H7 (cell line): ENCODE measurements at regions not wholly inside any gene's neighbourhood (a gene's known extent, or its start where the extent isn't known, plus 50 kb on each side); places are given as distances from the start of the nearest gene placed in this dataset.

ENCODE experiments used
- DNase-seq: peaks from one replicate; pipeline ENCODE4 v3.0.0; 2012
- H3K27me3 ChIP-seq: 2 replicates; pipeline ENCODE4 v1.6.0; 2011; ENCODE audit warnings: mild to moderate bottlenecking, low read length; ENCODE audit not compliant: control insufficient read depth, insufficient read depth
- H3K36me3 ChIP-seq: replicated peaks from 2 replicates; pipeline ENCODE4 v1.5.1; 2011; ENCODE audit warnings: low read length; ENCODE audit not compliant: control insufficient read depth, insufficient read depth
- H3K4me3 ChIP-seq: 2 replicates; pipeline ENCODE4 v1.5.1; 2011; ENCODE audit warnings: low read depth, mild to moderate bottlenecking, control low read depth, low read length, moderate library complexity; ENCODE audit not compliant: insufficient read depth

DNA sequence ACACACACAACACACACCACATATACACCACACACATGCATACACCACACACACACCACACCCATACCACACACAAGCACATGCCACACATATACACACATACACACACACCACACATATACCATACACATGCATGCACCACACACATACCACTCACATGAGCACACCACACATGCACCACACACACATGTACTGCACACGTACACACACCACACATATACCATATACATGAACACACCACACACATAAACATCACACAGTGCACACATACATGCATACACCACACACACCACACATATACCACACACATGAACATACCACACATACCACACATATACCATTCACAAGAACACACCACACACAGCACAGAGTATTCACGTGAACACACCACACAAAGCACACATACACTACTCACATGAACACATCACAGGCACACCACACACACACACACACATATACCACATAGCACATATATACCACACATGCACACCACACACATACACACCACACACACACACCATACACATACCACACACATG, 219.9 kb upstream of the RAB6C start:
- Histone ChIP-seq H3K36me3 (no peaks in the 10 kb centered on the region), H3K27me3 (no peaks in the 10 kb centered on the region), H3K4me3 (no peak overlapping the region)
- DNase-seq: no peak

DNA sequence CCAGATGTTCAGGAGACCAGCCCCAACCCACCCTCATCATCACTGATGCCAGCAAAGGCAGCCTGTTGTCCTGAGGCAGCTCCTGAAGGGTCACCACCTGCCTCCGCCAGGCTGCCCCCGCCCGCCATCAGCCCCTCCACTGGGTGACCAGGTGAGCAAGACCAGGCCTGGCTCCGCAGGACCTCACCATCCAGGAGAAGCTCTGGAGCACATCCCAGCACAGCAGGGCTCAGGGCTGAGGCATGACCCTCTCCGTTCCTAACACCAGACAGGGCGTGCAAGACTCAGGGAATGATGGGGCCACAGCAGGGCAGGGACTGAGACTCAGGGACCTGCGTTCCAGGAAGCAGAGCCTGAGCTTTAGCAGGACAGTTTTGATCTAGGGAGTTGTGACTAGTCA, 218.8 kb upstream of the RAB6C start:
- DNase-seq: peak; percentile 27
- no peaks in the 10 kb centered on the region for H3K27me3 ChIP-seq
- no peak overlapping the region for H3K4me3 ChIP-seq
- H3K36me3 ChIP-seq: no peaks in the 10 kb centered on the region

DNA sequence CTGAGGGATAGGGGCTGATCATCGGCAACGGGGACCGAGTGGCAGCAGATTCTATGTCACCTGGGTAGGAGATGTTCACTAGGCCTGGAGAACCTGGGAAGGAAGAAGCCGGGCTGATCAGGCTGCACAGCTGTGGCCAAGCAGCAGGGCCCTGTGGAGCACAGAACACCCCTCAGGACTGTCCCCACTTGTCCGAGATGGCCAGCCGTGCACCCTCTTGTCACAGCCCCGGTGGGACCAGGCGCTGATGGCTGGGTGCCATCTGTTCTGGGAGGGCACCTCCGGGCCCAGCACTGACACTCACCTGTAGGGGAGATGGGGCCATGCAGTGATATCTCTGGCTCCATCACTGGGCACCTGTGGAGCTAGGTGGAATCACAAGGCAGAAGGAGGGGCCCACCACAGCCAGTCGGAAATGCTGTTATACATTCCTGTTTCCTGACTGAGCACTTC, 217.9 kb upstream of the RAB6C start:
- DNase-seq: peak; percentile 23
- H3K36me3 ChIP-seq: no peaks in the 10 kb centered on the region
- no peaks in the 10 kb centered on the region for H3K27me3 ChIP-seq
- no peak overlapping the region for H3K4me3 ChIP-seq

DNA sequence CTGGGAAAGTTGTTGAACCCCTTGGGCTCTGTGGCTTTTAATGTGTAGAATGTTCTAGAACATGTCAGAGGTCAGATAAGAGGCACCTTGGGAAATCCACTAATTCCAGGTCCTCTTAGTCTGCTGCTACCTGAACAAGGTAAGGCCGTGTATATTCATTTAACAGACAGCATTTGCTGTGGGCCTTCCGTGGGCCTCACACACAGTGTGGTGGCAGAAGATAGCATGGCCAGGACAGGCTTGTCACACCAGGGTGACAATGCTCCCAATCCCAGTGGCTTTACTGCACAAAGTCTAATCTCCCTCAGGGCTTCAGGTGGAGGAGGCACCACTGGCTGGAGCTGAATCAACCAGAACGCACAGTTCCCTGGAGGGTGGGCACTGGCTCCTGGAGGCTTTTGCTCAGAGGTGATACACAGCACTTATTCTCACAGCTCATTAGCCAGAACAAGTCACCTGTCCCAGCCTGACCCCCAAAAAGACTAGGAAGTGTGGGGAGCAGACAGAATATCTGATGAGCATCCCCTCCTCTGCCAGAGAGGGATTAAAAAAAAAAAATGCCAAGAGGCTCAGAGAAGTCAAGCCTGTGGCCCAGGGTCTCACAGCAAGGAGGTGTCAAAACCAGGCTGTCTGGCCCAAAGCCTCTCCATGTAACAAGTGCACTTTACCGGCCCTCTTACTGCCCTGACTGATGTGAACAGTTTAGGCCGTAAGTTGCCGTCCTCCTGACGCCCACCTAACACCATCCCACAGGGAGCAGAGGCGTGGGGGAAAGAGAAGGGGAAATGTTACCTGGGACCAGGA, 216.9 kb upstream of the RAB6C start:
- DNase-seq: peak; percentile 13

DNA sequence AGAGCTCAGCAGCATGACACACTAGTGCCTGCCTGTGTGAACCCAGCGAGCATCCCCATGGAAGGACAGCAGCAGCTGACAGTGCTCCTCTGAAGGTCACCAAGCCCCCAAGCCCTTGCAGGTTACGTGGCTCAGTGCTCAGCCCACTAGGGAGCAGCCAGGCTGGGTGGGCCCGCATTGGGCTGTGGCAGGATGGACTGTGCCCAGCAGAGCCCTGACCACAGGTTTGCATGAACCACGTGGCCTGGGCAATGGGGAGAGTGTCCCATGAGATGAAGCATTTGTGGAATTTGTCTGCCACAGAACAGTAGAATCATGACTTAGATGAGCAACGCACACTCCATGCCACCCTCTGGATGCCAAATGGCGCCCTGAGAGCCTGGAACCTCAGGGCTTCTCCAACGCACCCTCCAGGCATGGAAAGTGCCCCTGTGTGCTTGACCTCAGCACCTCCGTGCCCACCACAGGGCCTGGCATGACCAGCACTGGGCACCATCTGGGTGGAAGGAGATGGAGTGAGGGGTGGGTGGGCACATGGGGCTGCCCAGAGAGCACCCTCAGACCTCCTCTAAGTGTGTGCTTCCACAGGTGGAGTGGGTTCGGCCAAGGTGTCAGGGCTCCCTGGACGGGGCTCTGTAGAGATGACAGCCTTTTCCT, 216.1 kb upstream of the RAB6C start:
- H3K4me3 ChIP-seq: no peak overlapping the region
- no peaks in the 10 kb centered on the region for H3K36me3 ChIP-seq
- no peaks in the 10 kb centered on the region for H3K27me3 ChIP-seq
- peak; percentile 20 for DNase-seq

More for the DNA sequence above, 216.9 kb upstream of the RAB6C start:
- Histone ChIP-seq H3K4me3 (no peak overlapping the region), H3K36me3 (no peaks in the 10 kb centered on the region), H3K27me3 (no peaks in the 10 kb centered on the region)

DNA sequence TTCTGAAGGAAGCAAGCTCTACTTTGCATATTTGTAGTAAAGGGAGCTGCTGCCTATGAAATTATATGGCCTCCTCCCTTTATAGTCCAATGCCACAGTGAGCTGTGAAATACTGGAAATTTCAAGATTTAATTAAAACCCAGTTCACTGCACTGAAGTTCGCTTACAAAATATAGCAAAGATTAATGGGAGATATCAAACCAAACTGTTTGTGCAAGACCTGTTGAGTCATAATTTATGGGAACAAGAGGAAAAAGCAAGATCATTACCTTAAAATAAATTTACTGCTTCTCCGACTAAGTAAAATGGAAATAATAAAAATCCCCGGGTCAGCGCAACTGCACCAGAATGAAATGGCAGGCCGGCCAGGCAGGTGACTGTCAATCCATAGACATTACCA, 215.5 kb upstream of the RAB6C start:
- Histone ChIP-seq H3K27me3 (no peaks in the 10 kb centered on the region), H3K36me3 (no peaks in the 10 kb centered on the region), H3K4me3 (no peak overlapping the region)
- DNase-seq: no peak

DNA sequence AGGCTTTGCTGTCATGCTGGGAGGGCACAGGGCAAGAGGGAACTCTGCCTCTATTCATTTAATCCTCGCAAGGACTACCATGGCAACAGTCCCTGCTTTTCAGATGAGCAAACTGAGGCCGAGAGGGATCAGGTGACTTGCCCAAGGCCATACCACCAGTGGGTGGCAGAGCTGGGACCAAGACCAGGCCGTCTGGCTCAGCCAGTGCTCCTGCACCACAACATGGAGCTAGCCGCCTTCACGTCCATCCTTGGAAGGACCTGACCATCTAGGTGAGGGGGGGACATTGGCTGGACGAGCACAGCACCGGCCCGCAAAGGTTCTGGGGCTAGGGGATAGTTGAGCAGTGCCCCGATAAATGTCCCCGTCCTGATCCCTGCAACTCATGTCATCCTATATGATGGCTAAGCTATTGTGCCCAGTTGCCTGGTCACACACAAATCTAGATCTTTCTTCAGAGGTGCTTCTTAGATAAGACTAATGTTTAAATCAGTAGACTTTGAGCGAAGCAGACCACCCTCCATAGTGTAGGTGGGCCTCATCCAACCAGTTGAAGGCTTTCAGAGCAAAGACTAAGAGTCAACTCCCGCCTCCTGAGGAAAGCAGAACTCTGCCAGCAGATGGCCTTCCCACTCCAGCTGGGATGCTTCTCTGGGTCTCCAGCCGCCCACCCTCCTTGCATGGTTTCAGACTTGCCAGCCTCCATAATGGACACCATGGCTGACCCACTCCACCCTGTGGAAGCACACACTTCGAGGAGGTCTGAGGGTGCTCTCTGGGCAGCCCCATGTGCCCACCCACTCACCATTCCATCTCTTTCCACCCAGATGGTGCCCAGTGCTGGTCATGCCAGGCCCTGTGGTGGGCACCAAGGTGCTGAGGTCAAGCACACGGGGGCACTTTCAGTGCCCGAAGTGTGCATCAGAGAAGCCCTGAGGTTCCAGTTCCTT, 214.8 kb upstream of the RAB6C start:
- no peaks in the 10 kb centered on the region for H3K36me3 ChIP-seq
- DNase-seq: peak; percentile 54
- no peaks in the 10 kb centered on the region for H3K27me3 ChIP-seq
- H3K4me3 ChIP-seq: no peak overlapping the region

DNA sequence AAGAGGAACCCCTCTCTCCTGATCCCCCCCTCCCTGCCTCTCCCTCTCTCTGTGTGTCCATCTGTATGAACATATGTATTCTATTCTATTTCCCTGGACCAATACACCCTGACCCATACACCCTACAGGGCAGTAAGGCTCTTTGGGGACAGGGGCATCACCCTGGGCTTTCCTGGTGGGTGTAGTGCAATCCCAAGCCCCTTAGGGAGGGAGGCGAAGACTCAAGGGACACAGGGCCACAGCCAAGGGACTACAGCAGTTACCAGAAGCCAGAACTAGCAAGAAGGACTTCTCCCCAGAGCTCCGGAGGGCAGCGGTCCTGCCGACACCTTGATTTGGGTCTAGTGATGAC, 214.2 kb upstream of the RAB6C start:
- H3K4me3 ChIP-seq: no peak overlapping the region
- no peaks in the 10 kb centered on the region for H3K27me3 ChIP-seq
- DNase-seq: peak; percentile 12
- H3K36me3 ChIP-seq: no peaks in the 10 kb centered on the region

DNA sequence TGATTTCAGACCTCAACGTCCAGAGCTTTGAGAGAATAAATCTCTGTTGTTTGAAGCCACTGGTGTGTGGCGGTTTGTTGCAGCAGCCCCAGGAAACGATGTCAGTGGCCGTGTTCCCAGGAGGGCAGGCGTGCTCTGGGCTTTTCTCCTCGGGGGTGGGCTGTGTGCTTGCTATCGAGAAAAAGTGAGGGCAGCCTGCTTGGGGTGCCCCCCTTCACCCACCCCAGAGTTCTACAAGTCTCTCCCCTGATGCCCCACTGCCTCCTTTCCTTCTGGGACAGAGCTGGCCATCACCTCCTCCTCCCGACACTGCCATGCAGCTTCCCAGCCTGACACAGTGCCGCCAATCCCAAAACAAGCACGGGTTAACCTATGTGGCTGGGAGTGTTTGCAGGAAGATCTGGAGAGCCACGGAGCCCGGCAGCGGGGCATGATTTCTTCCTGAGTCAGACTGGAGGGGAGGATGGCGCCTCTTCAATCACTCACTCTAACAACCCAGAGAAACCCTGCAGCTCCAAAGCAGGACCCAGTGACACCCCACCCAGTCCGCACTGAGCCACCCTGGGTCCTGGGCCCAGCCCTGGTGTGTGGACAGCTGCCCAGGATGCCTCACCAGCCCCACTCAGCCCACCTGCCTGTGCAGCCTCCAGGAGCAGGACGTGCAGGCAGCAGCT, 213.7 kb upstream of the RAB6C start:
- Histone ChIP-seq H3K36me3 (no peaks in the 10 kb centered on the region), H3K27me3 (no peaks in the 10 kb centered on the region), H3K4me3 (no peak overlapping the region)
- peak; percentile 30 for DNase-seq

DNA sequence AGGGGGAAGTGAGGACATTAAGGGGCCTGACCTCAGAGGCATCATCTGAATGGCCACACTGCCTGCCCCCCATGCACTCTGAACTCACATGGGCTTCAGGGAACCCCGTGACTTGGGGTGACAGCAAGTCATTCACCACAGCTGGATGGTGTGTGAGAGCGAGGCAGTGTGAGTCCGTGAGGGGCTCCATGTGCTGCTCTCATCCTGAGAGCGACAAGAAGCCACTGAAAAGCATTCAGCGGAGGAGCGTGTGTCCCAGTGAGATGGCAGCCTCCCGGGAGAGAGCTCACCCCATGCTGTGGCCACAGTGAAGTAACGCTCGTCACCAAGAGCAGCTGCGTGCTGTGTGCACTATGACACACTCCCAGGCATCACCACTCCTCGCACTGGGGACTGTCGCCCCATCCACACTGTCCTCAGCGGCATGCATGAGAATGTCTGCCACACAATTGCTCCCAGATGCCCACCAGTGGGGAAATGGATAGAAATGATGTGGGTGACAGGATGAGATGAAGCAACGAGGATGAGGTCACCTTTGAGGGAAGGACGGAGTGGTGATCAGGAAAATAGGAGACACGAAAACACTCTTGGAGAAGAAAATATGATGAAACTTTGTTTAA, 213.0 kb upstream of the RAB6C start:
- DNase-seq: peak; percentile 25
- Histone ChIP-seq H3K36me3 (no peaks in the 10 kb centered on the region), H3K27me3 (no peaks in the 10 kb centered on the region), H3K4me3 (no peak overlapping the region)

DNA sequence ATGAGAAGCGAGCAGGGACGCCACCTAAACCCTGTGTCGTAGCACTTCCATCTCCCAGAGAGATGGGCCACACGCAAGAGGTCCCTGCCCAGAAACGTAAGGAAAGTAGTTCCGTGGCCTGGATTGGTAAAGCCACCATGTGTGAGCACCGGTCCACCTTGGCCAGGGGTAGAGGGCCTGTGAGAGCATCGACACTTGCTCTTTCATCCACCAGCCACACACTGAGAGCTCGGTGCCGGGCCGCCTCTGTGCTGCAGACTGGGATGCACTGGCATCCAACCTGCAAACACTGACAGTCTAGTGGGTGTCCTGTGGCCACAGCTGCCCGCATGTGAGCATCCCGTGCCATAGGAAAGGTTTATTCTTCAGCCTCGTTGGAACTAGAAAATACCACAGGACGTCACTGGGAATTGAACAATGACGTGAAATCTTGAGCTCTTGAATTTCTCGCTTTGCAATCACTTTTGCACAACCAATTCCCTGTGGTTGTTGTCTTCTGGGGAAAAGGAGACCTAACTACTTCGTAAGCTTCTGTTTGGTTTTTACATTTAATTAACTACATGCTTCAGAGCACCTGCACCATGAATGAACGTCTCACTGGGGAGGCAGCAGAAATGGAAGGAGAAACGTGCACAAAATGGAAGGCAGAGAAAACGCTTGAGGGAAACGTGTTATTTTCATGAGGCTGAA, 212.0 kb upstream of the RAB6C start:
- Histone ChIP-seq H3K27me3 (no peaks in the 10 kb centered on the region), H3K36me3 (no peaks in the 10 kb centered on the region), H3K4me3 (no peak overlapping the region)
- peak; percentile 16 for DNase-seq

DNA sequence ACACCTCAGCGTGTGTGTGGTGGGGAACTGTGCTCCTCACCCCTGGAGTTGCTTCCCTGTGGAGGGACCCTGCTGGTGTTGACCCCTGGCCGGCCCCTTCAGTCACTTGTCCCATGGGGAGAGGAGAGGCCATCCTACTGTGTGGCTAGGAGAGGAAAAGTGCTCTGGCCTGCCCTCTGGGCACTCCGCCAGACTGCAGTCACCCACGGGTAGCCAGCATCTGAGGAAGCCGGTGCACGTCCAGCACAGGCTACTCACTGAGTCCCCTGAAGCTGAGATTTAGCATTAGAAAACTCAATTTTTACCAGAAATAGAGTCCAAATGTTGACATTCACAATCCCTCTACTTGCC, 211.5 kb upstream of the RAB6C start:
- Histone ChIP-seq H3K4me3 (no peak overlapping the region), H3K36me3 (no peaks in the 10 kb centered on the region), H3K27me3 (no peaks in the 10 kb centered on the region)
- DNase-seq: peak; percentile 33

DNA sequence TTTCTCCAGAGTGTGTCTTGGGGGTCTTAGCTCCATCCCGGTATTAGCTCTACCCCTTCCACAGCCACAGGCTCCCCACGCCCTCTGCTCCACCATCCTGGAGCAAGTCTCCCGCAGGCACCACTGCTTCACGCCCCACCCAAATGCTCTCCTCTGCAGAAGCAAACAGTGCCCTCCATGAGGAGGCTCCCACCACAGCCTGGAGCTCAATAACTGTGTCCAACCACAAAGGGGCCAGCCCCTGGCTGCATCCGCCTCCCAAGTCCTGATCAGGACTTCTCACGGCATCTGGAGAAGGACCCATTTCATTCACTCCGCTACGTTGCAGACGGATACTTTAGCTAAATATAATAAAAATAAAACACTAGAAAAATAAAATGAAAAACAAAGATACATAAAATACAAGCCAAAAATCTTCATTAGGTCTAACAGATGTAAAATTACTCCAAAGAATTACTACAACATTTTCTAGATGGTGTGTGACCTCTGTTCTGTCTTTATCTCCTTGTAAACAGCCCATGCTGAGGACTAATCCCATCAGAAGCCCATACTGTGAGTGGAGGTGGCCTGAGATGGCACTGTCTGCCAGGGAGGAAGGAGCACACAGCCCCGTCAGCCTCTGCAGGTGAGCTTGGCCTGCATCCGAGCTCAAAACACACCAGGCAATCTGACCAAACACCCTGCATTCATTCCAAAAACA, 210.8 kb upstream of the RAB6C start:
- peak; percentile 38 for DNase-seq
- Histone ChIP-seq H3K4me3 (no peak overlapping the region), H3K36me3 (no peaks in the 10 kb centered on the region), H3K27me3 (no peaks in the 10 kb centered on the region)
